HCT116 (cell line): ENCODE measurements at regions not wholly inside any gene's neighbourhood (a gene's known extent, or its start where the extent isn't known, plus 50 kb on each side); places are given as distances from the start of the nearest gene placed in this dataset.
"Not testable (repeated sequence)": the region's sequence is repeated elsewhere in the genome, so short reads cannot be mapped to it uniquely, and the experiment has no call there.

ENCODE experiments used
- ATAC-seq: fragments of 200-7000 bp; cut with Tn5 transposase; 2 replicates; pipeline ENCODE4 v1.9.1; 2020; ENCODE audit warnings: mild to moderate bottlenecking, moderate library complexity
- BruUV-seq: library from RNA; stranded (reverse); fragments of 400-500 nt; replicated peaks from 2 replicates; lab custom pipeline; 2021; lab: Mats Ljungman, UMichigan
- CTCF ChIA-PET: fragments of 300-600 bp; sonication (Branson Sonifier 250); formaldehyde crosslinking; loops from one replicate; lab custom pipeline; 2021; ENCODE audit warnings: antibody characterized with exemption; lab: Charles Lee
- POLR2A ChIA-PET: fragments of 300-600, 350-600 bp; sonication (Branson Sonifier 250); formaldehyde crosslinking; loops from one replicate; lab custom pipeline; 2021; ENCODE audit warnings: antibody characterized with exemption; lab: Charles Lee
- RAD21 ChIA-PET, 2 experiments: fragments of 300-600 bp; sonication (Branson Sonifier 250); formaldehyde crosslinking; loops; one replicate each; lab custom pipeline; 2023; ENCODE audit warnings: low total read pairs in 2 of 2; ENCODE audit not compliant: uncharacterized antibody in 2 of 2, unreplicated experiment in 2 of 2, low non-redundant PET in 1 of 2; lab: Charles Lee
- DNase-seq: peaks from one replicate; pipeline ENCODE4 v3.0.0-alpha.2; 2010; ENCODE audit warnings: low read depth, low spot score
- H2AFZ ChIP-seq: fragments of 200-600 bp; shearing (Covaris generic), sonication (generic); 2 replicates; pipeline ENCODE4 v1.6.1; 2017; ENCODE audit warnings: low read depth, mixed run types, mixed read lengths, antibody characterized with exemption, low read length; ENCODE audit not compliant: poor library complexity, severe bottlenecking
- H3K27ac ChIP-seq: 2 replicates; pipeline ENCODE4 v1.5.1; 2012; ENCODE audit warnings: low read depth, low read length
- H3K27me3 ChIP-seq: fragments of 200-600 bp; sonication (generic); 2 replicates; pipeline ENCODE4 v1.6.1; 2016; ENCODE audit warnings: mixed run types, low read length, mixed read lengths; ENCODE audit not compliant: insufficient read depth
- H3K36me3 ChIP-seq, 2 experiments: fragments of 200-500 bp in 1 of 2; fragments of 200-600 bp in 1 of 2; sonication (Bioruptor generic) in 1 of 2; sonication (generic) in 1 of 2; 2 replicates each; pipeline versions ENCODE4 v1.5.1 to v1.6.1; 2014 to 2016; ENCODE audit warnings: low read length in 2 of 2, inconsistent platforms in 1 of 2, mixed read lengths in 1 of 2, mixed run types in 1 of 2; ENCODE audit not compliant: insufficient read depth in 2 of 2, control insufficient read depth in 1 of 2
- H3K4me1 ChIP-seq, 2 experiments: fragments of 200-600 bp in 1 of 2; sonication (generic) in 1 of 2; 2 replicates each; pipeline versions ENCODE4 v1.5.1 to v1.6.1; 2012 to 2017; ENCODE audit warnings: low read length in 2 of 2, inconsistent platforms in 1 of 2, mild to moderate bottlenecking in 1 of 2, mixed read lengths in 1 of 2, mixed run types in 1 of 2, moderate library complexity in 1 of 2; ENCODE audit not compliant: insufficient read depth in 2 of 2, control insufficient read depth in 1 of 2
- H3K4me2 ChIP-seq: fragments of 200-600 bp; sonication (generic); 2 replicates; pipeline ENCODE4 v1.6.1; 2017; ENCODE audit warnings: mixed run types, low read length, mixed read lengths
- H3K4me3 ChIP-seq, 2 experiments: fragments of 200-600 bp in 1 of 2; sonication (generic) in 1 of 2; replicated peaks in 1 of 2; 2 replicates each; pipeline ENCODE4 v1.5.1; 2011 to 2016; ENCODE audit warnings: low read length in 2 of 2, control low read depth in 1 of 2, low read depth in 1 of 2, mild to moderate bottlenecking in 1 of 2, mixed read lengths in 1 of 2, mixed run types in 1 of 2
- H3K79me2 ChIP-seq: fragments of 200-600 bp; sonication (generic); 2 replicates; pipeline ENCODE4 v1.6.1; 2017; ENCODE audit warnings: mild to moderate bottlenecking, mixed run types, low read length, moderate library complexity, mixed read lengths; ENCODE audit not compliant: insufficient read depth
- H3K9ac ChIP-seq: fragments of 200-600 bp; sonication (generic); 2 replicates; pipeline ENCODE4 v1.6.1; 2016; ENCODE audit warnings: low read length, mixed read lengths
- H3K9me2 ChIP-seq: fragments of 200-600 bp; sonication (generic), shearing (Covaris generic); 2 replicates; pipeline ENCODE4 v1.6.1; 2017; ENCODE audit warnings: mixed run types, mild to moderate bottlenecking, moderate library complexity; ENCODE audit not compliant: insufficient read depth
- H3K9me3 ChIP-seq, 2 experiments: fragments of 200-500 bp in 1 of 2; fragments of 200-600 bp in 1 of 2; sonication (Bioruptor generic) in 1 of 2; sonication (generic) in 1 of 2; 2 replicates each; pipeline ENCODE4 v1.6.1; 2014 to 2017; ENCODE audit warnings: low read length in 2 of 2, mixed read lengths in 2 of 2, inconsistent platforms in 1 of 2, low read depth in 1 of 2, mild to moderate bottlenecking in 1 of 2, mixed run types in 1 of 2, moderate library complexity in 1 of 2; ENCODE audit not compliant: control insufficient read depth in 1 of 2, insufficient read depth in 1 of 2
- H4K20me1 ChIP-seq: fragments of 200-600 bp; sonication (generic), shearing (Covaris generic); 2 replicates; pipeline ENCODE4 v1.6.1; 2017; ENCODE audit warnings: mixed run types, mild to moderate bottlenecking, moderate library complexity; ENCODE audit not compliant: insufficient read depth
- intact Hi-C: fragments of 100-400 bp; cut with micrococcal nuclease; formaldehyde crosslinking; loops from 2 replicates; pipeline ENCODE4 v1.10.0; 2022

GRCh38 chr1:83218036-83218716 lies 780.8 kb downstream of the TTLL7 start:
- H4K20me1 ChIP-seq, H3K9me3 ChIP-seq, CTCF ChIA-PET, H3K9me2 ChIP-seq, H2AFZ ChIP-seq, H3K9ac ChIP-seq, intact Hi-C loops, BruUV-seq, H3K4me3 ChIP-seq, H3K27me3 ChIP-seq, H3K36me3 ChIP-seq, H3K27ac ChIP-seq, POLR2A ChIA-PET, H3K4me2 ChIP-seq, RAD21 ChIA-PET, H3K4me1 ChIP-seq, ATAC-seq, DNase-seq, H3K79me2 ChIP-seq: not testable (repeated sequence)

- H3K4me3 ChIP-seq, H3K79me2 ChIP-seq, H2AFZ ChIP-seq, BruUV-seq, intact Hi-C loops, DNase-seq, CTCF ChIA-PET, H3K36me3 ChIP-seq, H3K4me2 ChIP-seq, RAD21 ChIA-PET, H3K27ac ChIP-seq, H3K9me2 ChIP-seq, H3K27me3 ChIP-seq, H4K20me1 ChIP-seq, H3K9ac ChIP-seq, H3K9me3 ChIP-seq, ATAC-seq, POLR2A ChIA-PET, H3K4me1 ChIP-seq: not testable (repeated sequence)
Measured at GRCh38 chr1:83214317-83214716, 784.6 kb downstream of the TTLL7 start.

- DNase-seq, H3K4me1 ChIP-seq, H3K9me3 ChIP-seq, CTCF ChIA-PET, intact Hi-C loops, H3K27me3 ChIP-seq, H3K9ac ChIP-seq, H3K4me2 ChIP-seq, POLR2A ChIA-PET, BruUV-seq, H2AFZ ChIP-seq, H4K20me1 ChIP-seq, H3K36me3 ChIP-seq, H3K27ac ChIP-seq, H3K79me2 ChIP-seq, H3K4me3 ChIP-seq, H3K9me2 ChIP-seq, ATAC-seq, RAD21 ChIA-PET: not testable (repeated sequence)
Measured at GRCh38 chr1:83213648-83214047, 785.3 kb downstream of the TTLL7 start.

- H2AFZ ChIP-seq, ATAC-seq, H4K20me1 ChIP-seq, CTCF ChIA-PET, H3K79me2 ChIP-seq, H3K9me3 ChIP-seq, H3K36me3 ChIP-seq, H3K27me3 ChIP-seq, RAD21 ChIA-PET, BruUV-seq, H3K9ac ChIP-seq, H3K4me2 ChIP-seq, H3K4me1 ChIP-seq, POLR2A ChIA-PET, intact Hi-C loops, H3K9me2 ChIP-seq, H3K27ac ChIP-seq, H3K4me3 ChIP-seq, DNase-seq: not testable (repeated sequence)
Measured at GRCh38 chr1:83212033-83212432, 786.9 kb downstream of the TTLL7 start.
